PC-3 (cell line): ENCODE measurements at regions not wholly inside any gene's neighbourhood (a gene's known extent, or its start where the extent isn't known, plus 50 kb on each side); places are given as distances from the start of the nearest gene placed in this dataset.

Experiments used
- ATAC-seq: fragments of 200-7000 bp; cut with Tn5 transposase; 2 replicates; pipeline ENCODE4 v1.9.1; 2020; ENCODE audit warnings: mild to moderate bottlenecking, moderate library complexity
- BruUV-seq: library from RNA; stranded (reverse); fragments of 400-500 nt; replicated peaks from 2 replicates; lab custom pipeline; 2021; lab: Mats Ljungman, UMichigan
- CTCF ChIA-PET: fragments of 300-600 bp; sonication (Branson Sonifier 250); formaldehyde crosslinking; loops from one replicate; lab custom pipeline; 2022; ENCODE audit warnings: antibody characterized with exemption; lab: Charles Lee
- POLR2A ChIA-PET: fragments of 300-600 bp; sonication (Branson Sonifier 250); formaldehyde crosslinking; loops from one replicate; lab custom pipeline; 2022; ENCODE audit warnings: antibody characterized with exemption; ENCODE audit not compliant: unreplicated experiment; lab: Charles Lee
- DNase-seq: peaks from one replicate; pipeline ENCODE4 v3.0.0-alpha.2; 2015
- H2AFZ ChIP-seq: fragments of 300-600 bp; sonication (generic); 2 replicates; pipeline ENCODE4 v1.6.0; 2016; ENCODE audit warnings: antibody characterized with exemption, low read length
- H3F3A ChIP-seq: fragments of 300-600 bp; sonication (generic); one replicate; pipeline ENCODE4 v1.6.0; 2017; ENCODE audit warnings: antibody characterized with exemption, low read length, control low read depth, mild to moderate bottlenecking; ENCODE audit not compliant: unreplicated experiment
- H3K27ac ChIP-seq: fragments of 300-600 bp; sonication (generic); 2 replicates; pipeline ENCODE4 v1.5.1; 2016; ENCODE audit warnings: mild to moderate bottlenecking, low read length
- H3K27me3 ChIP-seq: fragments of 300-600 bp; sonication (generic); 2 replicates; pipeline ENCODE4 v1.6.1; 2016; ENCODE audit warnings: low read length, mixed read lengths
- H3K36me3 ChIP-seq: fragments of 300-600 bp; sonication (generic); 2 replicates; pipeline ENCODE4 v1.6.1; 2016; ENCODE audit warnings: low read depth, mixed run types, low read length, mixed read lengths
- H3K4me1 ChIP-seq: fragments of 300-600 bp; sonication (generic); 2 replicates; pipeline ENCODE4 v1.5.1; 2016; ENCODE audit warnings: low read length; ENCODE audit not compliant: insufficient read depth
- H3K4me2 ChIP-seq: fragments of 300-600 bp; sonication (generic); 2 replicates; pipeline ENCODE4 v1.6.0; 2016; ENCODE audit warnings: low read length
- H3K4me3 ChIP-seq: fragments of 300-600 bp; sonication (generic); 2 replicates; pipeline ENCODE4 v1.5.1; 2016; ENCODE audit warnings: mild to moderate bottlenecking, low read length, mixed read lengths
- H3K79me2 ChIP-seq: fragments of 300-600 bp; sonication (generic); 2 replicates; pipeline ENCODE4 v1.6.1; 2017; ENCODE audit warnings: low read length, mixed read lengths
- H3K9ac ChIP-seq: fragments of 300-600 bp; sonication (generic); 2 replicates; pipeline ENCODE4 v1.6.0; 2016; ENCODE audit warnings: mild to moderate bottlenecking, low read length
- H3K9me2 ChIP-seq: fragments of 300-600 bp; sonication (generic); replicated peaks from 2 replicates; pipeline ENCODE4 v1.6.1; 2016; ENCODE audit warnings: mixed run types, low read length, mixed read lengths
- H3K9me3 ChIP-seq: fragments of 300-600 bp; sonication (generic); 2 replicates; pipeline ENCODE4 v1.6.1; 2016; ENCODE audit warnings: low read length, mixed read lengths
- H4K20me1 ChIP-seq: fragments of 300-600 bp; sonication (generic); 2 replicates; pipeline ENCODE4 v1.6.1; 2016; ENCODE audit warnings: low read length, mixed read lengths
- EZH2 ChIP-seq: fragments of 300-600 bp; sonication (generic); IDR thresholded peaks from one replicate; pipeline ENCODE4 v1.6.1; 2017; ENCODE audit warnings: antibody characterized with exemption, mild to moderate bottlenecking, low read length; ENCODE audit not compliant: unreplicated experiment
- EZH2phosphoT487 ChIP-seq: fragments of 300-600 bp; sonication (generic); IDR thresholded peaks from 2 replicates; pipeline ENCODE4 v1.6.1; 2018; ENCODE audit warnings: mild to moderate bottlenecking, antibody characterized with exemption, low read length, borderline replicate concordance
- intact Hi-C: fragments of 100-400 bp; cut with micrococcal nuclease; formaldehyde crosslinking; loops from 2 replicates; pipeline ENCODE4 v1.9.0; 2023
- TF ChIP-seq, protein P1 (sequence below): fragments of 300-600 bp; sonication (generic); conservative IDR thresholded peaks from 2 replicates; pipeline ENCODE4 v1.5.1; 2017; ENCODE audit warnings: antibody characterized with exemption, low read depth, mild to moderate bottlenecking, low read length

DNA sequence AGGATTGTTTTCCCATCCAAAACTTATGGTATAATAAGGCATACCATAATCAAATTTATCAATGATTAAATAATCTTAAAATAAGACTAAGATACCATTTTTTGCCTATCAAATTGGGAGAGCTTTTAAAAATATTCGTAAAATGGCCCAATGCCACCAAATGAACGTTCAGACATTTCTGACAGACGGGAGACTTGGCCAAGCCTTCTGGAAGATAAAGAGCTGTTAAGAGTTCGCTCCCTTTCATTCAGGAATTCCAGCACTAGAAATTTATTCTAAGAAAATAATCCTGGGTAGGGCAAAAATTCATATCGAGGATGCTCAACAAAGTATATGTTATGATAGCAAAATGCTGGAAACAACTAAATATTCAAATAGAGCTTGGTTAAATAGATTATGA is 85.6 kb upstream of the NEO1 start:
- DNase-seq, result no peak
- CTCF ChIA-PET, result no interaction called here
- H3F3A ChIP-seq, result no peaks in the 10 kb centered on the region
- H3K9ac ChIP-seq, result no peak overlapping the region
- H4K20me1 ChIP-seq, result no peaks in the 10 kb centered on the region
- no TSS peak for BruUV-seq
- H3K4me3 ChIP-seq, result no peak overlapping the region
- no peak overlapping the region for H2AFZ ChIP-seq
- no peak overlapping the region for H3K27ac ChIP-seq
- no peak for ATAC-seq
- no peaks in the 10 kb centered on the region for H3K9me2 ChIP-seq
- no peaks in the 10 kb centered on the region for H3K79me2 ChIP-seq
- H3K4me1 ChIP-seq, result no peaks in the 10 kb centered on the region
- intact Hi-C loops, result no loop called here
- no peaks in the 10 kb centered on the region for H3K9me3 ChIP-seq
- no peaks in the 10 kb centered on the region for H3K36me3 ChIP-seq
- no peak for TF ChIP-seq EZH2
- no peak for TF ChIP-seq EZH2phosphoT487
- TF ChIP-seq, protein P1, sequence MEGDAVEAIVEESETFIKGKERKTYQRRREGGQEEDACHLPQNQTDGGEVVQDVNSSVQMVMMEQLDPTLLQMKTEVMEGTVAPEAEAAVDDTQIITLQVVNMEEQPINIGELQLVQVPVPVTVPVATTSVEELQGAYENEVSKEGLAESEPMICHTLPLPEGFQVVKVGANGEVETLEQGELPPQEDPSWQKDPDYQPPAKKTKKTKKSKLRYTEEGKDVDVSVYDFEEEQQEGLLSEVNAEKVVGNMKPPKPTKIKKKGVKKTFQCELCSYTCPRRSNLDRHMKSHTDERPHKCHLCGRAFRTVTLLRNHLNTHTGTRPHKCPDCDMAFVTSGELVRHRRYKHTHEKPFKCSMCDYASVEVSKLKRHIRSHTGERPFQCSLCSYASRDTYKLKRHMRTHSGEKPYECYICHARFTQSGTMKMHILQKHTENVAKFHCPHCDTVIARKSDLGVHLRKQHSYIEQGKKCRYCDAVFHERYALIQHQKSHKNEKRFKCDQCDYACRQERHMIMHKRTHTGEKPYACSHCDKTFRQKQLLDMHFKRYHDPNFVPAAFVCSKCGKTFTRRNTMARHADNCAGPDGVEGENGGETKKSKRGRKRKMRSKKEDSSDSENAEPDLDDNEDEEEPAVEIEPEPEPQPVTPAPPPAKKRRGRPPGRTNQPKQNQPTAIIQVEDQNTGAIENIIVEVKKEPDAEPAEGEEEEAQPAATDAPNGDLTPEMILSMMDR, result no peak
- POLR2A ChIA-PET, result no interaction called here
- peaks cover 11% of the 10 kb centered on the region for H3K27me3 ChIP-seq
- H3K4me2 ChIP-seq, result no peak overlapping the region

GRCh38 chr15:72965671-72966070 is 86.6 kb upstream of the NEO1 start:
- H3F3A ChIP-seq, result no peaks in the 10 kb centered on the region
- peaks cover 1% of the 10 kb centered on the region; the same call in 1 of the 2 replicates for H3K27me3 ChIP-seq
- H3K9me2 ChIP-seq, result no peaks in the 10 kb centered on the region
- ATAC-seq, result no peak
- H3K4me1 ChIP-seq, result no peaks in the 10 kb centered on the region
- intact Hi-C loops, result no loop called here
- no TSS peak for BruUV-seq
- no peaks in the 10 kb centered on the region for H3K9me3 ChIP-seq
- no peaks in the 10 kb centered on the region for H3K79me2 ChIP-seq
- H3K9ac ChIP-seq, result no peak overlapping the region
- POLR2A ChIA-PET, result no interaction called here
- H3K4me3 ChIP-seq, result no peak overlapping the region
- H4K20me1 ChIP-seq, result no peaks in the 10 kb centered on the region
- no peak overlapping the region for H2AFZ ChIP-seq
- H3K36me3 ChIP-seq, result no peaks in the 10 kb centered on the region
- DNase-seq, result no peak
- no peak overlapping the region for H3K27ac ChIP-seq
- no peak overlapping the region for H3K4me2 ChIP-seq
- TF ChIP-seq EZH2phosphoT487 (no peak), EZH2 (no peak)
- TF ChIP-seq, protein P1, result no peak
- CTCF ChIA-PET, result no interaction called here

GRCh38 chr15:72964542-72964941 is 87.7 kb upstream of the NEO1 start:
- H3F3A ChIP-seq, result no peaks in the 10 kb centered on the region
- H3K9ac ChIP-seq, result no peak overlapping the region
- intact Hi-C loops, result no loop called here
- ChIA-PET CTCF (no interaction called here), POLR2A (no interaction called here)
- TF ChIP-seq, protein P1, result no peak
- TF ChIP-seq EZH2, result no peak
- no peak overlapping the region for H2AFZ ChIP-seq
- H3K4me1 ChIP-seq, result no peaks in the 10 kb centered on the region
- no peaks in the 10 kb centered on the region for H3K79me2 ChIP-seq
- no peaks in the 10 kb centered on the region for H4K20me1 ChIP-seq
- H3K27ac ChIP-seq, result no peak overlapping the region
- no peaks in the 10 kb centered on the region for H3K9me2 ChIP-seq
- no peak overlapping the region for H3K4me2 ChIP-seq
- ATAC-seq (no peak), DNase-seq (no peak)
- no peaks in the 10 kb centered on the region; the same call in 1 of the 2 replicates for H3K27me3 ChIP-seq
- H3K4me3 ChIP-seq, result no peak overlapping the region
- no TSS peak for BruUV-seq
- H3K36me3 ChIP-seq, result no peaks in the 10 kb centered on the region
- H3K9me3 ChIP-seq, result no peaks in the 10 kb centered on the region
